ENCODE measurements at regions not wholly inside any gene's neighbourhood (a gene's known extent, or its start where the extent isn't known, plus 50 kb on each side); places are given as distances from the start of the nearest gene placed in this dataset.

DNA sequence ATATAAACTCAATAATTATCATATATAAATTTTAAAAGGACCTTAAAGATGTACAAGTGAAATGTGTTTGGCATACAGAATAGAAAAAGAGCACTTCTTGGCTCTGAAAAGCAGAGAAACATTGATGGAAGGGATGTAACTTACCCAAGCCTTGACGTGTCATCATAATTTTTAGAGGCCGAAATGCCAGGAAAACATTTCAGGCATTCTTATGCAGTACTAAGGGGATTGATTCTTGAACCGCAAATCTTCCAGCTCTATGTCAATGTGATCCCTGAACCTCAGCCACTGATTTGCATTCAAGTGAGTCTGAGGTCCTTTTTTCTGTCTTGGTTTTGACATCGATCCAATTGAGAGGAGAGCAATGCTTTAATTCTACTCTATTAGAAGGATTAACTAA is 97.8 kb downstream of the CLDN1 start:
- Mint-ChIP-seq H3K4me3 (no peak overlapping the region), H3K27me3 (ENCODE audit: insufficient read depth, low read depth, poor library complexity) (peaks cover 3% of the 10 kb centered on the region), H3K27ac (no peak overlapping the region), H3K36me3 (ENCODE audit: low read depth) (peaks cover 3% of the 10 kb centered on the region; the same call in 1 of the 3 replicates), H3K9me3 (peaks cover 7% of the 10 kb centered on the region; the same call in 2 of the 3 replicates), H3K4me1 (no peaks in the 10 kb centered on the region; the same call in 2 of the 3 replicates)
- Histone ChIP-seq H3F3A (replicated peaks; ENCODE audit: low read depth) (no peaks in the 10 kb centered on the region), H3K4me2 (no peak overlapping the region), H2AFZ (no peak overlapping the region), H3K4me1 (ENCODE audit: insufficient read depth) (no peaks in the 10 kb centered on the region), H3K36me3 (ENCODE audit: insufficient read depth) (no peaks in the 10 kb centered on the region), H3K27me3 (ENCODE audit: insufficient read depth) (no peaks in the 10 kb centered on the region), H3K9me2 (ENCODE audit: insufficient read depth) (peaks cover 3% of the 10 kb centered on the region; the same call in 1 of the 2 replicates), H3K27ac (ENCODE audit: low read depth) (no peak overlapping the region), H4K20me1 (replicated peaks; ENCODE audit: insufficient read depth) (no peaks in the 10 kb centered on the region), H3K4me3 (no peak overlapping the region), H3K79me2 (replicated peaks; ENCODE audit: insufficient read depth) (no peaks in the 10 kb centered on the region)
- no peak for ATAC-seq
- DNase-seq (ENCODE audit: low spot score), result no peak
- TF ChIP-seq, protein P1, sequence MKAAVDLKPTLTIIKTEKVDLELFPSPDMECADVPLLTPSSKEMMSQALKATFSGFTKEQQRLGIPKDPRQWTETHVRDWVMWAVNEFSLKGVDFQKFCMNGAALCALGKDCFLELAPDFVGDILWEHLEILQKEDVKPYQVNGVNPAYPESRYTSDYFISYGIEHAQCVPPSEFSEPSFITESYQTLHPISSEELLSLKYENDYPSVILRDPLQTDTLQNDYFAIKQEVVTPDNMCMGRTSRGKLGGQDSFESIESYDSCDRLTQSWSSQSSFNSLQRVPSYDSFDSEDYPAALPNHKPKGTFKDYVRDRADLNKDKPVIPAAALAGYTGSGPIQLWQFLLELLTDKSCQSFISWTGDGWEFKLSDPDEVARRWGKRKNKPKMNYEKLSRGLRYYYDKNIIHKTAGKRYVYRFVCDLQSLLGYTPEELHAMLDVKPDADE (IDR thresholded peaks at IDR 0.05), result no peak
- TF ChIP-seq ZNF462 (CRISPR knock-in tag; IDR thresholded peaks at IDR 0.05), result no peak
- TF ChIP-seq ZNF114 (CRISPR knock-in tag; IDR thresholded peaks at IDR 0.05), result no peak
- no peak for TF ChIP-seq JUNB (IDR thresholded peaks at IDR 0.05; ENCODE audit: unreplicated experiment)
- no peak for TF ChIP-seq EZH2 (IDR thresholded peaks at IDR 0.05; ENCODE audit: low read depth, unreplicated experiment)
- TF ChIP-seq STAT1 (IDR thresholded peaks at IDR 0.05; ENCODE audit: unreplicated experiment), result no peak
